PC-3 (cell line): ENCODE measurements at regions not wholly inside any gene's neighbourhood (a gene's known extent, or its start where the extent isn't known, plus 50 kb on each side); places are given as distances from the start of the nearest gene placed in this dataset.
A peak's percentile ranks its signal among the peaks of the same experiment; 100 is the strongest.

ENCODE experiments used
- ATAC-seq: fragments of 200-7000 bp; cut with Tn5 transposase; 2 replicates; pipeline ENCODE4 v1.9.1; 2020; ENCODE audit warnings: mild to moderate bottlenecking, moderate library complexity
- BruUV-seq: library from RNA; stranded (reverse); fragments of 400-500 nt; replicated peaks from 2 replicates; lab custom pipeline; 2021; lab: Mats Ljungman, UMichigan
- CTCF ChIA-PET: fragments of 300-600 bp; sonication (Branson Sonifier 250); formaldehyde crosslinking; loops from one replicate; lab custom pipeline; 2022; ENCODE audit warnings: antibody characterized with exemption; lab: Charles Lee
- POLR2A ChIA-PET: fragments of 300-600 bp; sonication (Branson Sonifier 250); formaldehyde crosslinking; loops from one replicate; lab custom pipeline; 2022; ENCODE audit warnings: antibody characterized with exemption; ENCODE audit not compliant: unreplicated experiment; lab: Charles Lee
- DNase-seq: peaks from one replicate; pipeline ENCODE4 v3.0.0-alpha.2; 2015
- H2AFZ ChIP-seq: fragments of 300-600 bp; sonication (generic); 2 replicates; pipeline ENCODE4 v1.6.0; 2016; ENCODE audit warnings: antibody characterized with exemption, low read length
- H3F3A ChIP-seq: fragments of 300-600 bp; sonication (generic); one replicate; pipeline ENCODE4 v1.6.0; 2017; ENCODE audit warnings: antibody characterized with exemption, low read length, control low read depth, mild to moderate bottlenecking; ENCODE audit not compliant: unreplicated experiment
- H3K27ac ChIP-seq: fragments of 300-600 bp; sonication (generic); 2 replicates; pipeline ENCODE4 v1.5.1; 2016; ENCODE audit warnings: mild to moderate bottlenecking, low read length
- H3K27me3 ChIP-seq: fragments of 300-600 bp; sonication (generic); 2 replicates; pipeline ENCODE4 v1.6.1; 2016; ENCODE audit warnings: low read length, mixed read lengths
- H3K36me3 ChIP-seq: fragments of 300-600 bp; sonication (generic); 2 replicates; pipeline ENCODE4 v1.6.1; 2016; ENCODE audit warnings: low read depth, mixed run types, low read length, mixed read lengths
- H3K4me1 ChIP-seq: fragments of 300-600 bp; sonication (generic); 2 replicates; pipeline ENCODE4 v1.5.1; 2016; ENCODE audit warnings: low read length; ENCODE audit not compliant: insufficient read depth
- H3K4me2 ChIP-seq: fragments of 300-600 bp; sonication (generic); 2 replicates; pipeline ENCODE4 v1.6.0; 2016; ENCODE audit warnings: low read length
- H3K4me3 ChIP-seq: fragments of 300-600 bp; sonication (generic); 2 replicates; pipeline ENCODE4 v1.5.1; 2016; ENCODE audit warnings: mild to moderate bottlenecking, low read length, mixed read lengths
- H3K79me2 ChIP-seq: fragments of 300-600 bp; sonication (generic); 2 replicates; pipeline ENCODE4 v1.6.1; 2017; ENCODE audit warnings: low read length, mixed read lengths
- H3K9ac ChIP-seq: fragments of 300-600 bp; sonication (generic); 2 replicates; pipeline ENCODE4 v1.6.0; 2016; ENCODE audit warnings: mild to moderate bottlenecking, low read length
- H3K9me2 ChIP-seq: fragments of 300-600 bp; sonication (generic); replicated peaks from 2 replicates; pipeline ENCODE4 v1.6.1; 2016; ENCODE audit warnings: mixed run types, low read length, mixed read lengths
- H3K9me3 ChIP-seq: fragments of 300-600 bp; sonication (generic); 2 replicates; pipeline ENCODE4 v1.6.1; 2016; ENCODE audit warnings: low read length, mixed read lengths
- H4K20me1 ChIP-seq: fragments of 300-600 bp; sonication (generic); 2 replicates; pipeline ENCODE4 v1.6.1; 2016; ENCODE audit warnings: low read length, mixed read lengths
- EZH2 ChIP-seq: fragments of 300-600 bp; sonication (generic); IDR thresholded peaks from one replicate; pipeline ENCODE4 v1.6.1; 2017; ENCODE audit warnings: antibody characterized with exemption, mild to moderate bottlenecking, low read length; ENCODE audit not compliant: unreplicated experiment
- EZH2phosphoT487 ChIP-seq: fragments of 300-600 bp; sonication (generic); IDR thresholded peaks from 2 replicates; pipeline ENCODE4 v1.6.1; 2018; ENCODE audit warnings: mild to moderate bottlenecking, antibody characterized with exemption, low read length, borderline replicate concordance
- intact Hi-C: fragments of 100-400 bp; cut with micrococcal nuclease; formaldehyde crosslinking; loops from 2 replicates; pipeline ENCODE4 v1.9.0; 2023
- TF ChIP-seq, protein P1 (sequence below): fragments of 300-600 bp; sonication (generic); conservative IDR thresholded peaks from 2 replicates; pipeline ENCODE4 v1.5.1; 2017; ENCODE audit warnings: antibody characterized with exemption, low read depth, mild to moderate bottlenecking, low read length

DNA sequence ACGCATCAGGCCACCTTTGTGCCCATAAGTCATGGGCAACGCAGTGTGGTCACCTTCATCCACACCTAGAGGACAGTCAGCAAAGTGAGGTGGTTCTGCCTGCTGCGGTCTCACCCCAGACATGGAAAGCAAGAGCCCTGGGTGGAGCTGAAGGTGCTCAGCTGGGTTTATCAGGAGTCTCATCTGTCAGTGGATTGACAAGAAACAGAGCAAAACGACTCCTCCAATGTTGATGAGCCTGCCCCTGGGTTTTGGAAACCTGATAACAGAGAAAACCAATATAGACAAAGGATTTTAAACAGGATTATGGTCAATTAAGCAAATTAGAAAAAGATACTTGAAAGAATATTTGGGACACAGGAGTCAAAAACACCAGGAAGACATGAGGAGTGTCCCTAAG lies 229.3 kb upstream of the PRSS58 start:
- H3K9me3 ChIP-seq = no peaks in the 10 kb centered on the region
- POLR2A ChIA-PET = interaction anchor here (0.7 kb wide), 2 partner anchors 19 to 52 kb away, joined by 10 read pairs; no protein-coding TSS in a partner anchor
- no peak overlapping the region for H3K4me3 ChIP-seq
- no peaks in the 10 kb centered on the region for H3K27me3 ChIP-seq
- intact Hi-C loops = no loop called here
- H3F3A ChIP-seq = no peaks in the 10 kb centered on the region
- H3K4me1 ChIP-seq = no peaks in the 10 kb centered on the region
- no TSS peak for BruUV-seq
- TF ChIP-seq EZH2phosphoT487 = no peak
- TF ChIP-seq EZH2 = no peak
- TF ChIP-seq, protein P1, sequence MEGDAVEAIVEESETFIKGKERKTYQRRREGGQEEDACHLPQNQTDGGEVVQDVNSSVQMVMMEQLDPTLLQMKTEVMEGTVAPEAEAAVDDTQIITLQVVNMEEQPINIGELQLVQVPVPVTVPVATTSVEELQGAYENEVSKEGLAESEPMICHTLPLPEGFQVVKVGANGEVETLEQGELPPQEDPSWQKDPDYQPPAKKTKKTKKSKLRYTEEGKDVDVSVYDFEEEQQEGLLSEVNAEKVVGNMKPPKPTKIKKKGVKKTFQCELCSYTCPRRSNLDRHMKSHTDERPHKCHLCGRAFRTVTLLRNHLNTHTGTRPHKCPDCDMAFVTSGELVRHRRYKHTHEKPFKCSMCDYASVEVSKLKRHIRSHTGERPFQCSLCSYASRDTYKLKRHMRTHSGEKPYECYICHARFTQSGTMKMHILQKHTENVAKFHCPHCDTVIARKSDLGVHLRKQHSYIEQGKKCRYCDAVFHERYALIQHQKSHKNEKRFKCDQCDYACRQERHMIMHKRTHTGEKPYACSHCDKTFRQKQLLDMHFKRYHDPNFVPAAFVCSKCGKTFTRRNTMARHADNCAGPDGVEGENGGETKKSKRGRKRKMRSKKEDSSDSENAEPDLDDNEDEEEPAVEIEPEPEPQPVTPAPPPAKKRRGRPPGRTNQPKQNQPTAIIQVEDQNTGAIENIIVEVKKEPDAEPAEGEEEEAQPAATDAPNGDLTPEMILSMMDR = no peak
- no peaks in the 10 kb centered on the region; the same call in 1 of the 2 replicates for H3K36me3 ChIP-seq
- H3K4me2 ChIP-seq = no peak overlapping the region
- H4K20me1 ChIP-seq = no peaks in the 10 kb centered on the region
- H2AFZ ChIP-seq = no peak overlapping the region
- CTCF ChIA-PET = interaction anchor here (1.3 kb wide), 1 partner anchor 19 kb away, joined by 13 read pairs; no protein-coding TSS in a partner anchor
- H3K9ac ChIP-seq = no peak overlapping the region
- no peak overlapping the region for H3K27ac ChIP-seq
- no peaks in the 10 kb centered on the region for H3K79me2 ChIP-seq
- DNase-seq = no peak
- H3K9me2 ChIP-seq = no peaks in the 10 kb centered on the region
- no peak for ATAC-seq

DNA sequence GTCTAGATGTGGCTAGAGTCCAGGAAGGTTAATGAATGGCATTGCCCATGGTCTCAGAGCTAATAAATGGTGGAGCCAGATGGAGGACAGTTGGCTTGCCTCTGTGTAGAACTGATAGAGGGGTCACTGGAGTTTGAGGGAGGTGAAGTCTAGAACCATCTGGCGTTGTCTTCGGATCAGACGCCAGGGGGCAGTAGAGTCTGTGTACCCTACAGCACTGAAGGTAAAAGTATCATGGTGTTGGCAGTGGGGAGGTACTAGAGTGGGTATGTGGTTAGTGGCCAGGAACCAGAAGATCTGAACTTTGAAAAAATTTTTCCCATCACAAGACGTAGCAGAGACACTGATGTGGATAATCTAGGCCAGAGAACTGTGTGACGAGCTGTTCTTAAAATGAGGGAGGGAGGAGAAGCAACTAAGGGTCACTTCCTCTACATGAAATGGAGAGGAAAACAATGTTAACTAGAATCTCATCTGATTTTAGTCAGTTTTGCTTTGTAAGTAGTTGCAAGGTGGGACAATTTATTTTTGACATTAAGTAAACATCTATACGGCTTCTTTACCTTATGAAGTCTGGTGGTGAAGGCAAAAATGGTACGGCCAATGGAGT lies 227.9 kb upstream of the PRSS58 start:
- intact Hi-C loops = no loop called here
- POLR2A ChIA-PET = no interaction called here
- DNase-seq = no peak

More for the DNA sequence above, 227.9 kb upstream of the PRSS58 start:
- no peaks in the 10 kb centered on the region for H3K9me3 ChIP-seq
- no peaks in the 10 kb centered on the region for H3F3A ChIP-seq
- H3K79me2 ChIP-seq = no peaks in the 10 kb centered on the region
- no peaks in the 10 kb centered on the region for H4K20me1 ChIP-seq
- H3K4me1 ChIP-seq = peaks cover 5% of the 10 kb centered on the region
- H3K36me3 ChIP-seq = no peaks in the 10 kb centered on the region; the same call in 1 of the 2 replicates
- no peak overlapping the region for H3K4me2 ChIP-seq
- no peak overlapping the region for H3K27ac ChIP-seq
- no peaks in the 10 kb centered on the region for H3K27me3 ChIP-seq
- no peak overlapping the region for H3K9ac ChIP-seq
- TF ChIP-seq, protein P1 = peak; percentile 49
- TF ChIP-seq EZH2 = no peak
- no TSS peak for BruUV-seq
- CTCF ChIA-PET = interaction anchor here (1.3 kb wide), 1 partner anchor 20 kb away, joined by 13 read pairs; no protein-coding TSS in a partner anchor
- no peak overlapping the region for H3K4me3 ChIP-seq
- H3K9me2 ChIP-seq = no peaks in the 10 kb centered on the region
- ATAC-seq = no peak
- no peak overlapping the region for H2AFZ ChIP-seq
